Breast epithelium (tissue), 3 donors: ENCODE measurements at regions not wholly inside any gene's neighbourhood (a gene's known extent, or its start where the extent isn't known, plus 50 kb on each side); places are given as distances from the start of the nearest gene placed in this dataset.

Experiments
- POLR2AphosphoS5 ChIP-seq, 3 donors: sonication (generic); formaldehyde crosslinking; IDR thresholded peaks; one replicate each; pipeline ENCODE4 v1.6.1; 2017; ENCODE audit warnings: antibody characterized with exemption in 3 of 3
- TF ChIP-seq, protein P1 (sequence below), 3 donors: fragments of 450-650 bp; IDR thresholded peaks; one replicate each; pipeline ENCODE4 v1.5.1; 2016 to 2017; ENCODE audit warnings: antibody characterized with exemption in 3 of 3, mild to moderate bottlenecking in 3 of 3, moderate library complexity in 3 of 3

DNA sequence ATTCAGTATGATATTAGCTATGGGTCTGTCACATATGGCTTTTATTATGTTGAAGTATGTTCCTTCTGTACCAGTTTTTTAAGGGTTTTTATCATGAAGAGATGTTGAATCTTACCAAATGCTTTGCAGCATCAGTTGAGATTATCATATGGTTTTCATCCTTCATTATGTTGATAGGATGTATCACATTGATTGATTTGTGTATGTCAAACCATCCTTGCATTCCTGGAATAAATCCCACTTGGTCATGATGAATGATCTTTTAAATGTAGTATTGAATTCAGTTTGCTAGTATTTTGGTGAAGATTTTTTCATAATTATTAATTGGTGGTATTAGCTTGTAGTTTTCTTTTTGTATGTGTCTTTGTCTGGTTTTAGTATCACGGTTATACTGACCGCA, 185.9 kb downstream of the MBL2 start:
- TF ChIP-seq, protein P1, sequence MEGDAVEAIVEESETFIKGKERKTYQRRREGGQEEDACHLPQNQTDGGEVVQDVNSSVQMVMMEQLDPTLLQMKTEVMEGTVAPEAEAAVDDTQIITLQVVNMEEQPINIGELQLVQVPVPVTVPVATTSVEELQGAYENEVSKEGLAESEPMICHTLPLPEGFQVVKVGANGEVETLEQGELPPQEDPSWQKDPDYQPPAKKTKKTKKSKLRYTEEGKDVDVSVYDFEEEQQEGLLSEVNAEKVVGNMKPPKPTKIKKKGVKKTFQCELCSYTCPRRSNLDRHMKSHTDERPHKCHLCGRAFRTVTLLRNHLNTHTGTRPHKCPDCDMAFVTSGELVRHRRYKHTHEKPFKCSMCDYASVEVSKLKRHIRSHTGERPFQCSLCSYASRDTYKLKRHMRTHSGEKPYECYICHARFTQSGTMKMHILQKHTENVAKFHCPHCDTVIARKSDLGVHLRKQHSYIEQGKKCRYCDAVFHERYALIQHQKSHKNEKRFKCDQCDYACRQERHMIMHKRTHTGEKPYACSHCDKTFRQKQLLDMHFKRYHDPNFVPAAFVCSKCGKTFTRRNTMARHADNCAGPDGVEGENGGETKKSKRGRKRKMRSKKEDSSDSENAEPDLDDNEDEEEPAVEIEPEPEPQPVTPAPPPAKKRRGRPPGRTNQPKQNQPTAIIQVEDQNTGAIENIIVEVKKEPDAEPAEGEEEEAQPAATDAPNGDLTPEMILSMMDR (IDR thresholded peaks at IDR 0.05): no peak
- TF ChIP-seq POLR2AphosphoS5 (IDR thresholded peaks at IDR 0.05): no peak
